Right lobe of liver (tissue), 4 donors: ENCODE measurements at regions not wholly inside any gene's neighbourhood (a gene's known extent, or its start where the extent isn't known, plus 50 kb on each side); places are given as distances from the start of the nearest gene placed in this dataset.

ENCODE experiments used
- CTCF ChIP-seq, 4 donors: fragments of 200-600 bp in 3 of 4; fragments of 450-650 bp in 1 of 4; IDR thresholded peaks; one replicate each; pipeline versions ENCODE4 v1.5.1 to v1.8.0; 2016 to 2022; ENCODE audit warnings: antibody characterized with exemption in 4 of 4, mild to moderate bottlenecking in 2 of 4
- POLR2A ChIP-seq: fragments of 450-650 bp; IDR thresholded peaks from one replicate; pipeline ENCODE4 v1.6.1; 2017; ENCODE audit warnings: antibody characterized with exemption, mild to moderate bottlenecking
- donor health status: DM: no; HTN: no; CAD: no.
- donor health status: DM: no; HTN: no; CAD: no.
- donor health status: DM: no; HTN: yes; CAD: no.

- TF ChIP-seq CTCF (IDR thresholded peaks at IDR 0.05) (no peak), POLR2A (no peak)
Observed at GRCh38 chr11:122406466-122406865, 249.1 kb upstream of the UBASH3B start.
